Spinal cord (tissue), 9 donors: ENCODE measurements at regions not wholly inside any gene's neighbourhood (a gene's known extent, or its start where the extent isn't known, plus 50 kb on each side); places are given as distances from the start of the nearest gene placed in this dataset.

Experiments used
- DNase-seq, 6 donors: peaks; one replicate each; pipeline versions ENCODE4 v3.0.0 to v3.0.0-alpha.2; 2013 to 2015; ENCODE audit warnings: low spot score in 6 of 6, low read depth in 4 of 6
- H3K27ac ChIP-seq: one replicate; pipeline ENCODE4 v1.5.1; 2013; ENCODE audit warnings: low read depth, low read length, control low read depth
- H3K27me3 ChIP-seq: one replicate; pipeline ENCODE4 v1.6.1; 2013; ENCODE audit warnings: low read length; ENCODE audit not compliant: control insufficient read depth, insufficient read depth
- H3K36me3 ChIP-seq: one replicate; pipeline ENCODE4 v1.6.1; 2013; ENCODE audit warnings: low read length; ENCODE audit not compliant: control insufficient read depth, insufficient read depth
- H3K4me1 ChIP-seq: one replicate; pipeline ENCODE4 v1.6.1; 2013; ENCODE audit warnings: low read length; ENCODE audit not compliant: control insufficient read depth, insufficient read depth
- H3K4me3 ChIP-seq: one replicate; pipeline ENCODE4 v1.5.1; 2013; ENCODE audit warnings: low read depth, low read length, control low read depth
- H3K9me3 ChIP-seq: one replicate; pipeline ENCODE4 v1.6.1; 2013; ENCODE audit warnings: low read length; ENCODE audit not compliant: control insufficient read depth, insufficient read depth
- WGBS: methylation state at CpG from one replicate; pipeline ENCODE4 v1.1.5; 2013; ENCODE audit warnings: missing lambda C conversion rate; ENCODE audit not compliant: insufficient coverage; 5-methylcytosine and 5-hydroxymethylcytosine counted together
- donor health status: healthy.

DNA sequence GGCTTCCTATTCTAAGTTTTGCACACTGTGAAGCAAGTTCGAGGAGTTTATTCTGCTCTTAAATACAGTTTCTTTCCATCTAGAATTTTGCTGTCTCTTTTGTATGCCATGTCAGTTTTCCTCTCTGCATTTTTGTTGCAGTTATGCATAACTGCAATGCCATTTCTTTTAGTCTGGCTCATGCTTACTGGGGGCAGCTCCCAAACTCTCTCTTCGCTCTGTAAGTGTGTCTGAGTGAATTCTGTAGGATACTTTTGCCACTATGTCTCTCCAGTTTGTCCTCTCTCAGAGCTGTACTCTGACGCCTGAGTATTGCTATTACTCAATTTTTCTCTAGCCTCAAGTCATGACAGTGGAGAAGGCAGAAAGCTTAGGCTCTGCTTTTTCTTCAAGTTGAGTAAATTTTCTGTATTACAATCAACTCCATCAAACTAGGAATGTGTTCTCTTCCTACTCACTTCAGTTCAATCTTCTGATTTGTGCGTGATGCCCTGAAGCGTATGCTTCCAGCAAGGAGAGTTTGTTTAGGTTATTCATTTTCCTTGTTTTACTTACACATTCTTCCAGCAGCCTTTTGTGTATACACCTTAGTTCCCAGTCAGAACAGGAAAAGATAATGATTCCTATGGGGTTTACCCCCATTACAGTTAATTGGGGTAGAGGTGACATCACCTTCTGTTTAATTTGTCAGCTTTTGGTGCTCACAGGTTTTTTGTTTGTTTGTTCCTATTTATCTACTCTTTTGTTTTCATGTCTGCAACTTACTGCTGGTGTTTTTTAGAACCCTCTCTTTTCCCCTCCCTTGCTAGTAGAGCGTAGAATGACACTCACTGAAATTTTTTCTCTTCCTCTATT lies 430.9 kb downstream of the BCKDHB start:
- WGBS: 100% methylated on average over 1 of the region's 6 CpGs
- Histone ChIP-seq H3K27me3 (no peaks in the 10 kb centered on the region), H3K27ac (no peak overlapping the region), H3K4me3 (no peak overlapping the region), H3K36me3 (no peaks in the 10 kb centered on the region), H3K4me1 (no peaks in the 10 kb centered on the region), H3K9me3 (no peaks in the 10 kb centered on the region)
- DNase-seq: no peak

DNA sequence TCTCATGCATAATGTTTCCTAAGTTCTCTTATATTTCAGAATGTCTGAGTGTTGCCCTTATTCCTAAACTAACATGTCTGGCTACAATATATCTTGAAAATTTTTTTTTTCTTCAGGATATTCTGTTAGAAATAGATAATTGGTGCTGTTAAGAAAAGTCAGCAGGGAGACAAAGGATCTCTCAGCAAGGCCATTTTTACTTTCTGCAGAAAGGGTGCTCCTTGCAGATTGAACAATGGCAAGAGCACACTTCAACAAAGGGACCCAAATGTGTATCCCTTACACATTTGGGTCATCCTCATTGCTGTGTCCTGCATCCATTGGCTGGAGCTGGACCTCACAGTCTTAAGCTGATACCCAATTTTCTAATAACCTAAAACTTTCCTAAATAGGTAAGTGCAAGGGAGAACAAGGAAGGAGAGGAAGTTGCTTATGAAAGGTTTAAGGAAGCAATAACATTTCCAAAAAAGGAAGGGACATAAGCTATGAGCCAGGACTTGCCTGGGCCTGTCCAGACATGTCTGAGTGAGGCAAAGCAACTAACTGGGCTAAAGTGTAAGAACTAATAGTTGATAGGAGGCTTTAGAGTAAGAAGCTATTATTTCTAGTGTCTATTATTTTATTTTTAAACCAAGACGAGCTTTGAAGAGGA lies 429.6 kb downstream of the BCKDHB start:
- Histone ChIP-seq H3K36me3 (no peaks in the 10 kb centered on the region), H3K4me3 (no peak overlapping the region), H3K27me3 (no peaks in the 10 kb centered on the region), H3K4me1 (no peaks in the 10 kb centered on the region), H3K9me3 (no peaks in the 10 kb centered on the region), H3K27ac (no peak overlapping the region)
- WGBS: no CpG with 5 or more reads among the region's 1 CpG
- no peak for DNase-seq

GRCh38 chr6:80531681-80532619 lies 425.5 kb downstream of the BCKDHB start:
- Histone ChIP-seq H3K27me3 (no peaks in the 10 kb centered on the region), H3K36me3 (no peaks in the 10 kb centered on the region), H3K4me3 (no peak overlapping the region), H3K27ac (no peak overlapping the region), H3K9me3 (no peaks in the 10 kb centered on the region), H3K4me1 (no peaks in the 10 kb centered on the region)
- no peak for DNase-seq
- WGBS: no CpG with 5 or more reads among the region's 4 CpGs

DNA sequence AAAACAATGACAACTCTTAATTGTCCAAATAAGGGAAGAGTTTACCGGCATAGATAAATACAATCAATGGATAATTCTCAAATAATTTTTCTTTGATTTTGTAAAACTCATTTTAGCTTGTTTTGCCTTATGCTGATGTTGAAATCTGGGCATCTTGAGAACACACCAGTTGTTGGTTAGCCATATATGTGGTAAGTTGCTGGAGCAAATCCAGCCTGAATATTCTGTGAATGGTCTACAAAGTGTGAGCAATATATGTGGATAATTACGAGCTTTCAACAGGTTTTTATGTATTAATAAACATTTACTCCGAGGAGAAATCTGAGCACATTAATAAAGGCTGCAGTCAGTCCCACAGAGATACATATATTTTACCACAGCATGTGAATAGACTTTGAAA lies 423.6 kb downstream of the BCKDHB start:
- Histone ChIP-seq H3K27me3 (no peaks in the 10 kb centered on the region), H3K4me3 (no peak overlapping the region), H3K36me3 (no peaks in the 10 kb centered on the region), H3K4me1 (no peaks in the 10 kb centered on the region), H3K27ac (no peak overlapping the region), H3K9me3 (no peaks in the 10 kb centered on the region)
- WGBS: no CpG with 5 or more reads among the region's 3 CpGs
- DNase-seq: no peak

DNA sequence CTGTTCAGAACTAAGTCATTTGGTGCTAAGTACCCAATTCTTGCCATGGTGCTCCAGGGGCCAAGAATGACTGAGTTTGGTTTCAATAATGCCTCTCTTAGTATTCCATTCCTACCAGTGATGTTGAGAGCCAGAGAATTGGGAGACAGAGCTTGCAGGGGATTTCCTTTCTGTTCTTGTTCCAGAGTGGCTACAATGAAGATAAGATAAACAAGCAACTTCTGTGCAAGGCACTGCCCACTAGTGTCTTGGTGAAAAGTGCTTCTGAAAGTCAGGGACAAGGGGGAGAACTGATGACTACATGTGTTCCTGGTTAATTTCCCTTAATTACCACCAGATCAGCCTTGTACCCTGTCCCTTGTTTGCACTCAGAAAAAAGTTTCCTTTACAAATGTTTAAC lies 421.6 kb downstream of the BCKDHB start:
- no peaks in the 10 kb centered on the region for H3K27me3 ChIP-seq
- H3K36me3 ChIP-seq: no peaks in the 10 kb centered on the region
- peaks cover 4% of the 10 kb centered on the region for H3K4me1 ChIP-seq
- no peak for DNase-seq
- no peaks in the 10 kb centered on the region for H3K9me3 ChIP-seq
- H3K4me3 ChIP-seq: no peak overlapping the region
- H3K27ac ChIP-seq: no peak overlapping the region

DNA sequence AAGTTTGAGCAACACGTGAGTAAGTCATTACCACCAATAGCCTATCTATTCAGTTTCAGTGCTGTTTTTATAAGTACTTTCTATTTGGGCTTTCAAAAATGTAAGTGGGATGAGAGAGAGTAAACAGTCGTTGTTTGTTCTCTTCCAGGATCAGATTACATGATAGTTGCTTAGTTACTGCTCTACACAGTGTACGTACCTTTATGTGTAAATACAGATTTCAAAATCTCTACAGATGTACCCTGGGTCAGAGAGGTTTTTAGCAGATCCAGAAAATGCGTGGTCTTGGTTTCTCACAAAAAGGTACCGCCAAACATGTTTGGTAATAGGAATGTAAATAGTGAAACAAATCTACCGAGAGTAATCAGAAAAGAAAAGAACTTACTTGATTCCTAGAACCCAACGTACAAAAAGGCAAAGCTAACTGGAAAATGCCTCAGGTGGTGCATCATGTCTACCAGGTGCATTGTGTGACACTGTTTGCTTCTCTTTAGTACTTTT lies 421.1 kb downstream of the BCKDHB start:
- WGBS: 43% methylated on average over 1 of the region's 7 CpGs

DNA sequence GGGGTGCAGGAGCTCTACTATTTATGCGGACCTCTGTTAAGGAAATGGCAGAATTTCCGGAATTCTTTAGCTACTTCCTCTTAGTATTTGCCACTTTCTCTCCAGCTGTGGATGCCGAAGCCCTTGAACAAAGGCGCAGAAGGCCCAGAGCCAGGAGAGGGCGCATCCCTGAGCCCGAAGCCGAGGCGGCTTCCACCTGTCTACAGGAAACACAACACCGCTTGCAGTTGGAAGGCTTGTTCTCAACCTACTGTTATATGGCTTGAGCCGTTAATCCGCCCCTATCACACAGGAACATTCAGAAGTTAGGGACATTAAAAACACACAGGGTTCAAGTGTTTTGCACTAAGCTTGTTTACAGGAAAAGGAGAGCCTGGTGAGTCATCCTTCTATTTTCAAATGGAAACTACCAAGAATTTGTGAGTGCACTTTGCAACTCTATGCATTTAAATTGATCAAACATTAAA lies 417.1 kb downstream of the BCKDHB start:
- Histone ChIP-seq H3K27ac (peak overlapping the region; percentile 40), H3K36me3 (no peaks in the 10 kb centered on the region), H3K27me3 (no peaks in the 10 kb centered on the region), H3K4me1 (peaks cover 4% of the 10 kb centered on the region), H3K9me3 (no peaks in the 10 kb centered on the region), H3K4me3 (no peak overlapping the region)
- WGBS: 69% methylated on average over 3 of the region's 11 CpGs
- peak in 1 of 6 donors; percentile 63 for DNase-seq

More for the DNA sequence above, 421.1 kb downstream of the BCKDHB start:
- no peak for DNase-seq
- Histone ChIP-seq H3K4me3 (no peak overlapping the region), H3K9me3 (no peaks in the 10 kb centered on the region), H3K4me1 (peaks cover 4% of the 10 kb centered on the region), H3K36me3 (no peaks in the 10 kb centered on the region), H3K27me3 (no peaks in the 10 kb centered on the region), H3K27ac (no peak overlapping the region)

DNA sequence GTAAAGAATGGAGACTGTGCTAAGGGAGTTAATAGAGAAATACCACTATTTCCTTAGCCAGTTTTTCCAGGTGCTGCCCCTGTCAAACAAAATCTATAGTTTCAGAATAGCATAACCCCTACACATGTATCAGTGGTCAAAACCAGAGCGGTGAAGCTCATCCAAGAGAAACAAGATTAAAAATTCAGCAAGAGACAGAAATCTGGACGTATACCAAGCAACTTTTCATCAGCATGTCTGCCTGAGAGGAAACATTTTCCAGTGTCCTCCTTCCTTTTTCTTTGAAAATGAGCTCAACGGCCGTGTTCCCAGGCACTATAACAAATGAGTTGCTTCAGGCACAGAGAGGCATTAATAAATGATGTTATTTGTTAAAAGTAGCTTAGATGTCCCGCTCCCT lies 416.5 kb downstream of the BCKDHB start:
- H3K27ac ChIP-seq: peak overlapping the region; percentile 40
- no peaks in the 10 kb centered on the region for H3K9me3 ChIP-seq
- peak in 2 of 6 donors; percentile 62 to 70 for DNase-seq
- 11% methylated on average over 2 of the region's 5 CpGs for WGBS
- H3K4me3 ChIP-seq: no peak overlapping the region
- H3K36me3 ChIP-seq: no peaks in the 10 kb centered on the region
- H3K27me3 ChIP-seq: no peaks in the 10 kb centered on the region
- H3K4me1 ChIP-seq: peaks cover 4% of the 10 kb centered on the region

DNA sequence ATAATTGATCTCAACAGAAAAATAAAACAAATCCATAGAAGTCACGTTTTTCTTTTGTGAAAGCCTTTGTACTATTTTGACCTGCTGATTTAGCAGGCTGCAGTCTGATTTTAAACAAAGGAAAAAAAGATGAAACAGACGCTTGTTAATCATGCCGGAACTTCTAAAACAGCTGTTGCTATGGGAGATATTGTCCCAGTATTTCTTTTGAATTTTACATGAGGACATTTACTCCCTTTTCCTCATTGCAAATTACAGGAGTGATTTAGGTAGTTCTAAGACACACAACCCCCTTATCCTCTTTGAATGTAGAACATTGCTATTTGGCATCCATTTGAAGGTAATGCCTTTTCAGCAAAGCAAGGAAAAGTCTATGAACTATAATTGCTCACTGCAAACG lies 416.1 kb downstream of the BCKDHB start:
- no peaks in the 10 kb centered on the region for H3K27me3 ChIP-seq
- WGBS: no CpG with 5 or more reads among the region's 4 CpGs

More for the DNA sequence above, 416.1 kb downstream of the BCKDHB start:
- H3K36me3 ChIP-seq: no peaks in the 10 kb centered on the region
- peak overlapping the region; percentile 40 for H3K27ac ChIP-seq
- no peaks in the 10 kb centered on the region for H3K9me3 ChIP-seq
- no peak overlapping the region for H3K4me3 ChIP-seq
- peak in 3 of 6 donors; percentile 25 to 86 (median 49) for DNase-seq
- peaks cover 4% of the 10 kb centered on the region for H3K4me1 ChIP-seq
